CD4-positive, alpha-beta T cell treated with Interferon gamma for 1 hour (primary cell): ENCODE measurements at regions not wholly inside any gene's neighbourhood (a gene's known extent, or its start where the extent isn't known, plus 50 kb on each side); places are given as distances from the start of the nearest gene placed in this dataset.
"Not testable (repeated sequence)": the region's sequence is repeated elsewhere in the genome, so short reads cannot be mapped to it uniquely, and the experiment has no call there.

ENCODE experiments used
- DNase-seq: peaks from one replicate; pipeline ENCODE4 v3.0.0-alpha.2; 2020

GRCh38 chr20:12512755-12513154 is 496.0 kb upstream of the SPTLC3 start:
- DNase-seq, result no peak

DNA sequence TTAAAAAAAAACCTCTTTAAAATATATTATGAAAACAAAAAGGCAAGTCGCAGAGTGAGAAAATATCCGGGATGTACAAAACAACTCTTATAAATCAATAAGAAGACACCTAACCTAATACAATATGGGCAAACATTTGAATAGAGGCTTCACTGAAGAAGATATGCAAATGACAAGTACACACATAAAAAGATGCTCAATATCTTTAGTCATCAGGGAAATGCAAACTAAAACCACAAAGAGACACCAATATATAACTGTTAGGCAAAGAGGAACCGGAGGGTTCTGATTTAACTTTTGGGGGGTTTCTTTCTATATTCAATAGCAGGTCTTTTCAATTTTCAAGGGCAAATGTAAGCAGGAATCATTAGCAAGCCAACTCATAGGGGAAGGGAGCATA is 480.7 kb upstream of the SPTLC3 start:
- no peak for DNase-seq

DNA sequence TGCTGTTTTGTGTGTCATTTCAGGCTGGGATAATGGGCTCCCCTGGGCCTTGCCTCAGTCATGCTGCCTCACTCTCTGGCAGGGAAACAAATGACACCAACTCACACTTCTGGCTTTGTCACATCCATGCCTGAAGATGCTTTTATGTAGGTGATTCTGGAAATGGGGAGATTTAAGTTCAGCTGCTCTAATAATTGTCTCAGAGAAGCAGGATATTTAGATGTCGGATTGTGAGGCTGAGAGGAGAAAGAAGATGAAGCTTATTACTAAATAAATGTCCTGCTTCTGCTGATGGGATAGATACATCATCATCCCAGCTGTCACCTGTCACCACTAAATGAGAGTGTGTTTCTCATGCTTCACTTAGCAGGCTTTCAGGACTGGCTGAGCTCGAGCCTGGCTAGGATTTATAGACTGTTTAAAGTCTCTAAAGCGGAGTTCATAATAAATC is 480.2 kb upstream of the SPTLC3 start:
- DNase-seq, result no peak

DNA sequence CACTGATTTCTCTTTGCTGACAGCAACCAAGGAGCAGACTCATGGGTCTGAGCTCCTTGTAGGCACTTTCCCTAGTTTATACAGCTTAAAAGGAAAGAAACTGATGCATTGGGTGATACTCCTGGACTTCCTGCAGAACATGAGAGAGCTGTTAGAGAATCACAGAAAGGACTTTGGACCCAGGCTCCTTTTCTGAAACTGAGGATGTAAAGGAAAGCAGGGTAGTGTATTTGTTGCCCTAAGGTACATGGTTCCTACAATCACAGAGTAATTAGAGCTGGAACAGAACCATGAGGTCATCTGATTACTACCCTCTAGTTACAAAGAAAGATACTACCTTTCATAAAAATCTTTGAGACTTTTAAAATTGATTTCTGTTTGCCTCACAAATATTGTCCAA is 477.1 kb upstream of the SPTLC3 start:
- no peak for DNase-seq

- no peak for DNase-seq
Measured at GRCh38 chr20:12535316-12535715, 473.5 kb upstream of the SPTLC3 start.

DNA sequence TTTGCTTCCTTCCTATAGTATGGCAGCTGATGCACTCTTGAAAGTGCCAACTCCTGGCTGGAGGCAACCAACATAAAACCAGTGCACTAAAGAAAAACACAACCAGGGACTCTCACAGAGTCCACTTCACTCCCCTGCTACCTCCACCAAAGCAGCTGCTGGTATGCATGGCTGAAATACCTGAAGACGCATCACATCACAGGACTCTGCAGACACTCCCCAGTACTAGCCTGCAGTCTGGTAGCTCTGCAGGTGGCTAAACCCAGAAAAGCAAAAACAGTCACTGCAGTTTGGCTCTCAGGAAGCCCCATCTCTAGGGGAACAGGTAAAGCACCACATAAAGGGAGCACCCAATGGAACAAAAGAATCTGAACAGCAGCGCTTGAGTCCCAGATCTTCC is 473.0 kb upstream of the SPTLC3 start:
- no peak for DNase-seq

- DNase-seq, result no peak
Measured at GRCh38 chr20:12554426-12554825, 454.3 kb upstream of the SPTLC3 start.

- no peak for DNase-seq
Measured at GRCh38 chr20:12555369-12555768, 453.4 kb upstream of the SPTLC3 start.

DNA sequence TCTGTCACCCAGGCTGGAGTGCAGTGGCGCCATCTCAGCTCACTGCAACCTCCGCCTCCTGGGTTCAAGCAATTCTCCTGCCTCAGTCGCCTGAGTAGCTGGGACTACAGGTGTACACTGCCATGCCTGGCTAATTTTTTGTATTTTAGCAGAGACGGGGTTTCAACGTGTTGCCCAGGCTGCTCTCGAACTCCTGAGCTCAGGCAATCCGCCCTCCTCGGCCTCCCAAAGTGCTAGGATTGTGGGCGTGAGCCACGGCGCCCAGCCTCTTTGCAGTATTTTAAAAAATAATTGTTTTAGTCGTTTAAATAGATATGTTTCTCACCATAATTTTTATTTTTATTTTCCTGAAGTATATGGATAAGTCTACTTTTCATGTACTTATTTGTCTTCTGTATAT is 452.9 kb upstream of the SPTLC3 start:
- not testable (repeated sequence) for DNase-seq

DNA sequence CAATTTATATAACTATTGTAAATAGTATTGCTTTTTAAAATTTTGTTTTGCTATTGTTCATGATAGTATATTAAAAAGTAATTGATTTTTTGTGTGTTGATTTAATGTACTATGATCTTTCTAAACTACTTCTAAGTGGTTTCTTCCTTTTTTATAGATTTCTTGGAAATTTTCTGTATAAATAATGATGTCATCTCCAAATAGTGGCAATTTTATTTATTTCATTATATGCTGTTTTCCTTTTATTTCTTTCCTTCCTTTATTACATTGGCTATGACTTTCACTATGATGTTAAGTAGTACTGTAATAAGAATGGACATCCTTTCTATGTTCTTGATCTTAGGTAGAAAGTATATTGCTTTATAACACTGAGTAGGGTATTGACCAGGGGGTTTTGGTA is 451.5 kb upstream of the SPTLC3 start:
- no peak for DNase-seq

DNA sequence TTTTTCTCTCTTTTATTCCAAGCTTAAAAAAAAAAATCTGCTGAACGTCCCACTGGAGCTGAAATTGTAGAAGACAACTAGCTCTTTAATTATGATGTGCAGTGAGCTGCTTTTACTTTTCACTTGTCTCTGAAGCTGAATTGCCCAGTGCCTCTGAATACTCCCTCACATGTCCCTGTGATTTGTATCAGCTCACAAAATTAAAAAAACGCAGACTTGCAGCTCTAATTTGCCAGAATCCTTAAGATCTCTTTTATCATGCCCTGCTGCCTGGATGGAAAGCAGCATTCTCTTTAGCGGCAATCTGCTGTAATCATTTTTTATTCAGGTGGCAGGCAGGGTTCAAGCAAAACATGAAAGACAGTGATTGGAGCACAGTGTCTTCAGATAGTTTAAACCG is 443.8 kb upstream of the SPTLC3 start:
- DNase-seq, result no peak

DNA sequence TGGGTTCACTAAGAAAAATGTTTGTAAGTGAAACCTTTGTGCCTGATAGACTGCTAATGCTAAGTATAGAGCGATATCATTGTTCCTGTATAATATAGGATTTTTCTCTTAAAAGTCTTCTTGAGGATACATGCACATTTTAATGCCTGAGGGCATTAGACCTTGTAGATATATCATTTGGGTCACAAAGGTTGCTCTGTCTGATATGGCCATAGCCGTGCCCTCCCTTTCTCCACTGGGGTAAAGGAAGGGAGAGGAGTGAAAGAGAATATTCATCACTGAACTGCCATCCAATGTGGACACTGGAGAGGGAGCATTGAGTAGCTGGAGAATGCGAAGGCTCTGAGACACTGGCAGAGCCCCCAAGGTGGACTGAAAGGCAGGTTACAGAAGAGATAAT is 442.2 kb upstream of the SPTLC3 start:
- no peak for DNase-seq

- no peak for DNase-seq
Measured at GRCh38 chr20:12570371-12570770, 438.4 kb upstream of the SPTLC3 start.

- no peak for DNase-seq
Measured at GRCh38 chr20:12573442-12573841, 435.3 kb upstream of the SPTLC3 start.

DNA sequence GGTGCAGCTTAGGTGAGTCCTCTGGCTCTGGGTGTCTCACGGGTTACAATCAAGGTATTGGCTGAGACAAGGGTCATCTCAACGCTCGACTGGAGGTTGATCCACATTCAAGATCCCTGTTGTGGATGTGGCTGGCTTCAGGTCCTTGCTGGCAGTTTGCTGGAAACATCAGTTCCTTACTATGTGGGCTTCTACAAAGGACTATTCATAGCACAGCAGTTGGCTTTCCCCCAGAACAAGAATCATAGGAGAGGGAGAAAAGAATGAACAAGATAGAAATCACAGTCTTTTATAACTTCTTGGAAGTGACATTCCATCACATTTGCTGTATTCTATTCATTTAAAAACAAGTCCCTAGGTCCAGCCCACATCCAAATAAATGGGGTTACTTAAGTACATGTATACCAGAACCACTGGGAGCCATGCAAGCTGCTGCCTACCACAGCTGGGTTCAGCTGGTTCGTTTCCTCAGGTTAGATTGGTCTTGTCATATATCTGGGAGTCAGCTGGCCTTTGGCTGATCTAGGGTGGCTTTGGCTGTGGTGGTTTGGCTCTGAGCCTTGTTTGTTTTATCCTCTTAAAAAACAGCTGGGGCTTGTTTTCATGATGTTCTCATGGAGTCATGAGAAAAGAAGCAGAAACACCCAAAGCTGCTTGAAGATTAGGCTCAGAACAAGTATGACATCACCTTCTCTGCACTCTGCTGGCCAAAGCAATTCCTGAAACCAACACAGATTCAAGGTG is 433.2 kb upstream of the SPTLC3 start:
- no peak for DNase-seq

GRCh38 chr20:12577213-12577612 is 431.6 kb upstream of the SPTLC3 start:
- no peak for DNase-seq

DNA sequence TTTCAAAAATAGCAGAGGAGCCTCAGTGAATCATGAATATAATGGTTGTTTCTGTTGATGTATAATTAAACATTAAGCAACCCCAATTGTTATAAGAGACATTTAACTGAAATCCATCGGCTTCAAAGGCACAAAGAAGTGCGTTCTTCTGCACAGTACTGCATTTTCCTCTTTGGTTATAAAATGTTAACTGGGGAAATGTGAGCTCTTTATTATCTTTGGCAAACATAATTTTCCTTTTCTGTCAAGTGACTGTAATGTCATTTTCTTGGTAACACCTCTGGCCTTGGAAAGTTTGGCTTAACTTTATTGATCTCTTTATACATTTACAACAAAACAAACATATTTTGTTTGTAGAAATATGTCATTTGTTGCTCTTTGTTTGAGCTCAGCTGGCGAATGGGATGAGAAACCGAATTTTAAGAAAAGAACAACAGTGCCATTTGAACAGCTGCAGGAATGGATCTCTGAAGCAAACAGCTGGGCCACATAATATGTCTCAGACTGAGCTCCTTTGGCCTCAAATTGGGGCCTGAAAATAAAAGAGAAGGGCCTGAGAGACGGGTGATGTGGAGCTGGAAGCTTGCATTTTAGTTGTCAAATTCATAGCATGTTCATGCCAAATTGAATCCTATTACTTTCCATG is 427.0 kb upstream of the SPTLC3 start:
- DNase-seq, result no peak

DNA sequence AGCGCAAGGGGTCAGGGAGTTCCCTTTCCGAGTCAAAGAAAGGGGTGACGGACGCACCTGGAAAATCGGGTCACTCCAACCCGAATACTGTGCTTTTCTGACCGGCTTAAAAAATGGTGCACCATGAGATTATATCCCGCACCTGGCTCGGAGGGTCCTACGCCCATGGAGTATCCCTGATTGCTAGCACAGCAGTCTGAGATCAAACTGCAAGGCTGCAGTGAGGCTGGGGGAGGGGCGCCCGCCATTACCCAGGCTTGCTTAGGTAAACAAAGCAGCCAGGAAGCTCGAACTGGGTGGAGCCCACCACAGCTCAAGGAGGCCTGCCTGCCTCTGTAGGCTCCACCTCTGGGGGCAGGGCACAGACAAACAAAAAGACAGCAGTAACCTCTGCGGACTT is 426.1 kb upstream of the SPTLC3 start:
- not testable (repeated sequence) for DNase-seq

- DNase-seq, result no peak
Measured at GRCh38 chr20:12591949-12592470, 416.8 kb upstream of the SPTLC3 start.

GRCh38 chr20:12592756-12593155 is 416.0 kb upstream of the SPTLC3 start:
- DNase-seq, result no peak

DNA sequence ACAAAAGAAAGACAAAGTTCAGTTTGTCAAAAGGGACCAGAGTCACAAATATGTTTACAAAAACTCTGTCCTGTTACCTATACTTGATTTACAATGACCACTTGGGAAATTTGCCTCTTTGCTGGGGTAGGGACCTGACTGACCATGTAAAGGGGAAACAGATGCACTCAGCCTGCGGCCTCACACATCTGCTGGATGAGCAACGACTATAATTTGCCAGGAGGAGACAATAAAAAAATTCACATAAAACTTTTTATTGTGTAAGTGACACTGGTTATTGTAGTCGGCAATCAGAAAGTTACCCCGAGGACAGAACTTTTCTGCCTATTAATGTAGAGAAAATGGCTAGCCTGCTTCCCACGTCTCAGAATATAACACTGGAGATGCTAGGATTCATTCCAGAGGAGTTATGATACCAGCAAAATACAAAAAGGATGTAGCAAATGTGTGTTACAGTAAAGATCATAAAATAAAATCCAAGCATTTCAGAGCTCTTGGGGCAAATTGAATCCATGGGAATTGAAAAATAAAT is 415.4 kb upstream of the SPTLC3 start:
- DNase-seq, result no peak

DNA sequence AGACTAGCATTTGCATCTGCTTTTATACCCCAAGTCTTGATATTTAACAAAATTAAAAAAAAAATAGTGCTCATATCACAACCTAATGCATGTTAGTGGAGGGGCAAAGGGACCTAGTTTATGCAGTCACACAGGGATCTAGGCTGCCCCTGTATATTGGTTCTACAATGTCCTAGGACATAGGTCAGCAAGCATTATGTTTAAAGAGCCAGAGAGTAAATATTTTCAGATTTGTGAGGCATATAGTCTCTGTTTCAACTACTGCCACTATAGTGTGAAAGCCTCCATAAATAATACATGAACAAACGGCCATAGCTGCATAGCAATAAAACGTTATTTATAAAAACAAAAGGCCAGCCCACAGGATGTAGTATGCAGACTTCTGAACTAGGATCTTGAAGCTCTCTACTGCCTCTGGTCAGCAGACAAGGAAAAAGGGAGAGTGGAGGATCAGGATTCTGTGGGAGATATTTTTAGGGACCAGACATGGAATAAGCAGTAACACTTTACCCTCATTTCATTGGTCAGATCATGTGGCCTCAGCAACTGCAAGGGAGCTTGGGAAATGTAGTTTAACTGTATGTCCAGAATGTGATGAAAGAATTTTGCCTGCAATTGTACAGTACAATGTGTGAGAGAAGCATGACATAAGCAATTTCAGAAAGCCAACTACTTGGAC is 414.2 kb upstream of the SPTLC3 start:
- no peak for DNase-seq

GRCh38 chr20:12595841-12596240 is 412.9 kb upstream of the SPTLC3 start:
- DNase-seq, result no peak

- no peak for DNase-seq
Measured at GRCh38 chr20:12596863-12597262, 411.9 kb upstream of the SPTLC3 start.
